WTC11 (cell line): ENCODE measurements at regions not wholly inside any gene's neighbourhood (a gene's known extent, or its start where the extent isn't known, plus 50 kb on each side); places are given as distances from the start of the nearest gene placed in this dataset.

Experiments
- ATAC-seq: fragments of 200-7000 bp; cut with Tn5 transposase; 2 replicates; pipeline ENCODE4 v1.10.0; 2021; ENCODE audit warnings: mild to moderate bottlenecking, moderate library complexity
- CTCF ChIA-PET: fragments of 300-600 bp; sonication (Branson Sonifier 250); formaldehyde crosslinking; loops from one replicate; lab custom pipeline; 2021; ENCODE audit warnings: antibody characterized with exemption; lab: Charles Lee
- POLR2A ChIA-PET: fragments of 350-600 bp; sonication (Branson Sonifier 250); formaldehyde crosslinking; loops from one replicate; lab custom pipeline; 2021; ENCODE audit warnings: antibody characterized with exemption; lab: Charles Lee
- DNase-seq: peaks from one replicate; pipeline ENCODE4 v3.0.0; 2021; ENCODE audit warnings: low spot score
- H3K27ac Mint-ChIP-seq: 2 replicates; pipeline ENCODE4 v1.8.0; 2021; ENCODE audit warnings: mixed read lengths
- H3K27me3 Mint-ChIP-seq: 2 replicates; pipeline ENCODE4 v1.8.0; 2021; ENCODE audit warnings: low read depth, mild to moderate bottlenecking, moderate library complexity, mixed read lengths
- H3K36me3 Mint-ChIP-seq: 2 replicates; pipeline ENCODE4 v1.8.0; 2021; ENCODE audit warnings: mixed read lengths
- H3K4me1 Mint-ChIP-seq: 2 replicates; pipeline ENCODE4 v1.8.0; 2022; ENCODE audit warnings: mixed read lengths
- H3K4me3 Mint-ChIP-seq: 2 replicates; pipeline ENCODE4 v1.8.0; 2021; ENCODE audit warnings: mild to moderate bottlenecking, moderate library complexity, mixed read lengths
- H3K9me3 Mint-ChIP-seq: 2 replicates; pipeline ENCODE4 v1.8.0; 2021; ENCODE audit warnings: mixed read lengths
- CBFB ChIP-seq: sonication (generic); formaldehyde crosslinking; IDR thresholded peaks from 2 replicates; pipeline ENCODE4 v1.8.1; 2022; ENCODE audit warnings: mild to moderate bottlenecking, low read depth, missing genetic modification reagents
- JAZF1 ChIP-seq: fragments of 250-450 bp; sonication (Bioruptor Pico); IDR thresholded peaks from 2 replicates; pipeline ENCODE4 v1.9.0; 2021; ENCODE audit warnings: moderate library complexity, mild to moderate bottlenecking, inconsistent platforms
- PRRX2 ChIP-seq: fragments of 250-450 bp; sonication (Bioruptor Pico); IDR thresholded peaks from 2 replicates; pipeline ENCODE4 v1.8.0; 2021; ENCODE audit warnings: mild to moderate bottlenecking
- RORB ChIP-seq: fragments of 250-450 bp; sonication (Bioruptor Pico); IDR thresholded peaks from 2 replicates; pipeline ENCODE4 v1.9.0; 2021; ENCODE audit warnings: mild to moderate bottlenecking
- TCF7 ChIP-seq: sonication (generic); formaldehyde crosslinking; IDR thresholded peaks from 2 replicates; pipeline ENCODE4 v1.8.0; 2022; ENCODE audit warnings: mild to moderate bottlenecking, low read depth, missing genetic modification reagents, moderate library complexity
- TEAD4 ChIP-seq: sonication (generic); formaldehyde crosslinking; IDR thresholded peaks from 2 replicates; pipeline ENCODE4 v1.8.0; 2022; ENCODE audit warnings: mild to moderate bottlenecking, missing genetic modification reagents
- ZNF232 ChIP-seq: sonication (generic); formaldehyde crosslinking; IDR thresholded peaks from 2 replicates; pipeline ENCODE4 v1.8.0; 2022; ENCODE audit warnings: mild to moderate bottlenecking, missing genetic modification reagents
- ZNF416 ChIP-seq: fragments of 250-450 bp; sonication (Bioruptor Pico); IDR thresholded peaks from 2 replicates; pipeline ENCODE4 v1.9.0; 2021; ENCODE audit warnings: mild to moderate bottlenecking, inconsistent platforms
- TF ChIP-seq, protein P1 (sequence below): sonication (generic); formaldehyde crosslinking; IDR thresholded peaks from 2 replicates; pipeline ENCODE4 v1.8.0; 2022; ENCODE audit warnings: missing genetic modification reagents
- TF ChIP-seq, protein P2 (sequence below): sonication (generic); formaldehyde crosslinking; IDR thresholded peaks from 2 replicates; pipeline ENCODE4 v1.8.0; 2023; ENCODE audit warnings: missing genetic modification reagents
- TF ChIP-seq, protein P3 (sequence below): sonication (generic); formaldehyde crosslinking; conservative IDR thresholded peaks from 2 replicates; pipeline ENCODE4 v1.8.1; 2022; ENCODE audit warnings: mild to moderate bottlenecking, missing genetic modification reagents
- TF ChIP-seq, protein P4 (sequence below): sonication (generic); formaldehyde crosslinking; IDR thresholded peaks from 2 replicates; pipeline ENCODE4 v1.8.1; 2022; ENCODE audit warnings: low read depth, missing genetic modification reagents, borderline replicate concordance
- TF ChIP-seq, protein P5 (sequence below): fragments of 250-450 bp; sonication (Bioruptor Pico); conservative IDR thresholded peaks from 2 replicates; pipeline ENCODE4 v1.9.0; 2021; ENCODE audit warnings: mild to moderate bottlenecking
- TF ChIP-seq, protein P6 (sequence below): sonication (generic); formaldehyde crosslinking; IDR thresholded peaks from 2 replicates; pipeline ENCODE4 v1.8.1; 2023; ENCODE audit warnings: mild to moderate bottlenecking, missing genetic modification reagents, moderate library complexity
- TF ChIP-seq, protein P7 (sequence below): sonication (generic); formaldehyde crosslinking; conservative IDR thresholded peaks from 2 replicates; pipeline ENCODE4 v1.8.1; 2023; ENCODE audit warnings: mild to moderate bottlenecking, low read depth, missing genetic modification reagents, moderate library complexity
- TF ChIP-seq, protein P8 (sequence below): fragments of 250-450 bp; sonication (Bioruptor Pico); IDR thresholded peaks from 2 replicates; pipeline ENCODE4 v1.8.0; 2021; ENCODE audit warnings: mild to moderate bottlenecking
- TF ChIP-seq, protein P9 (sequence below): fragments of 250-450 bp; sonication (Bioruptor Pico); IDR thresholded peaks from 2 replicates; pipeline ENCODE4 v1.9.0; 2021; ENCODE audit warnings: mild to moderate bottlenecking, borderline replicate concordance

DNA sequence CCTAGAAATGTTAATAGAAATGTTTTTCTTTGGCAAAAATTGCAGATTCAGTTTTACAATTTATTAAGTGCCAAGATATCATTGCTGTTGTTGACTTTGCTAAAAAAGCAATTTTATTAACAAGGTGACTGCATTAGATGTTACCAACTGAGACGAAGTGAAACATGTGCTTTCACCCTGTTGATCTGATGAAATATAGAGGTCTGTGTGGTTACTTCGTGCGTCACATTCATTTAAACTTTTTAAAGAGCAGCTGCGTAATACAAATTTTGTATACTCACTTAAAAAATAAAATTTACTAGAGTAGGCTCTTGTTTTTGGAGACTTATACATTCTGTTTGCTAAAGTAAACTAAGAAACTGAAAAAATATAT lies 465.7 kb downstream of the USP25 start (continued):
- TF ChIP-seq, protein P1, sequence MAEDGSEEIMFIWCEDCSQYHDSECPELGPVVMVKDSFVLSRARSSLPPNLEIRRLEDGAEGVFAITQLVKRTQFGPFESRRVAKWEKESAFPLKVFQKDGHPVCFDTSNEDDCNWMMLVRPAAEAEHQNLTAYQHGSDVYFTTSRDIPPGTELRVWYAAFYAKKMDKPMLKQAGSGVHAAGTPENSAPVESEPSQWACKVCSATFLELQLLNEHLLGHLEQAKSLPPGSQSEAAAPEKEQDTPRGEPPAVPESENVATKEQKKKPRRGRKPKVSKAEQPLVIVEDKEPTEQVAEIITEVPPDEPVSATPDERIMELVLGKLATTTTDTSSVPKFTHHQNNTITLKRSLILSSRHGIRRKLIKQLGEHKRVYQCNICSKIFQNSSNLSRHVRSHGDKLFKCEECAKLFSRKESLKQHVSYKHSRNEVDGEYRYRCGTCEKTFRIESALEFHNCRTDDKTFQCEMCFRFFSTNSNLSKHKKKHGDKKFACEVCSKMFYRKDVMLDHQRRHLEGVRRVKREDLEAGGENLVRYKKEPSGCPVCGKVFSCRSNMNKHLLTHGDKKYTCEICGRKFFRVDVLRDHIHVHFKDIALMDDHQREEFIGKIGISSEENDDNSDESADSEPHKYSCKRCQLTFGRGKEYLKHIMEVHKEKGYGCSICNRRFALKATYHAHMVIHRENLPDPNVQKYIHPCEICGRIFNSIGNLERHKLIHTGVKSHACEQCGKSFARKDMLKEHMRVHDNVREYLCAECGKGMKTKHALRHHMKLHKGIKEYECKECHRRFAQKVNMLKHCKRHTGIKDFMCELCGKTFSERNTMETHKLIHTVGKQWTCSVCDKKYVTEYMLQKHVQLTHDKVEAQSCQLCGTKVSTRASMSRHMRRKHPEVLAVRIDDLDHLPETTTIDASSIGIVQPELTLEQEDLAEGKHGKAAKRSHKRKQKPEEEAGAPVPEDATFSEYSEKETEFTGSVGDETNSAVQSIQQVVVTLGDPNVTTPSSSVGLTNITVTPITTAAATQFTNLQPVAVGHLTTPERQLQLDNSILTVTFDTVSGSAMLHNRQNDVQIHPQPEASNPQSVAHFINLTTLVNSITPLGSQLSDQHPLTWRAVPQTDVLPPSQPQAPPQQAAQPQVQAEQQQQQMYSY (CRISPR knock-in tag): no peak
- TF ChIP-seq, protein P2, sequence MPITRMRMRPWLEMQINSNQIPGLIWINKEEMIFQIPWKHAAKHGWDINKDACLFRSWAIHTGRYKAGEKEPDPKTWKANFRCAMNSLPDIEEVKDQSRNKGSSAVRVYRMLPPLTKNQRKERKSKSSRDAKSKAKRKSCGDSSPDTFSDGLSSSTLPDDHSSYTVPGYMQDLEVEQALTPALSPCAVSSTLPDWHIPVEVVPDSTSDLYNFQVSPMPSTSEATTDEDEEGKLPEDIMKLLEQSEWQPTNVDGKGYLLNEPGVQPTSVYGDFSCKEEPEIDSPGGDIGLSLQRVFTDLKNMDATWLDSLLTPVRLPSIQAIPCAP: no peak
- TF ChIP-seq, all 79 proteins: peak for 0

DNA sequence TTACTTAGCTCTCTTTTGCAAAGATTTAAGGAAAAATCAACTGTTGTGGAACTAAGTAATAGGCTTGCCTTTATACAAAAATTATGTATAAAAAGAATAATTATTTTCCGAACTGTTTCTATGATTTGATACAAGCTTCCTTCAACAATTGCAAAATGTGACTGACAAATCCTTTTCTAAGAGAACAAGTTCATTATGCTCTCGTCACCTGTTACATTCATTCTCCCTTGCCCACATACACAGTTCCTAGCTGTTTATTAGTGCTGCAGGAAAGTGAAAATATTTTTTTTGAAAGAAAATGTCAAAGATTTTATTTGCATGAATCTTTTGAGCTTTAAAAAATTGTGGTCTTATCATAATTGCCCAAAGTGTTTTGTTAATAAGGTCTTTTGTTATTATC lies 466.2 kb downstream of the USP25 start:
- no peaks in the 10 kb centered on the region; the same call in 1 of the 2 replicates for H3K36me3 Mint-ChIP-seq
- peaks cover 28% of the 10 kb centered on the region for H3K9me3 Mint-ChIP-seq
- no peak overlapping the region for H3K27ac Mint-ChIP-seq
- ChIA-PET POLR2A (no interaction called here), CTCF (no interaction called here)
- H3K4me1 Mint-ChIP-seq: peaks cover 15% of the 10 kb centered on the region
- DNase-seq: no peak
- no peaks in the 10 kb centered on the region for H3K27me3 Mint-ChIP-seq
- no peak overlapping the region for H3K4me3 Mint-ChIP-seq
- no peak for ATAC-seq
- TF ChIP-seq, protein P3, sequence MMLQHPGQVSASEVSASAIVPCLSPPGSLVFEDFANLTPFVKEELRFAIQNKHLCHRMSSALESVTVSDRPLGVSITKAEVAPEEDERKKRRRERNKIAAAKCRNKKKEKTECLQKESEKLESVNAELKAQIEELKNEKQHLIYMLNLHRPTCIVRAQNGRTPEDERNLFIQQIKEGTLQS (CRISPR knock-in tag): no peak
- no peak for TF ChIP-seq JAZF1
- TF ChIP-seq, protein P4, sequence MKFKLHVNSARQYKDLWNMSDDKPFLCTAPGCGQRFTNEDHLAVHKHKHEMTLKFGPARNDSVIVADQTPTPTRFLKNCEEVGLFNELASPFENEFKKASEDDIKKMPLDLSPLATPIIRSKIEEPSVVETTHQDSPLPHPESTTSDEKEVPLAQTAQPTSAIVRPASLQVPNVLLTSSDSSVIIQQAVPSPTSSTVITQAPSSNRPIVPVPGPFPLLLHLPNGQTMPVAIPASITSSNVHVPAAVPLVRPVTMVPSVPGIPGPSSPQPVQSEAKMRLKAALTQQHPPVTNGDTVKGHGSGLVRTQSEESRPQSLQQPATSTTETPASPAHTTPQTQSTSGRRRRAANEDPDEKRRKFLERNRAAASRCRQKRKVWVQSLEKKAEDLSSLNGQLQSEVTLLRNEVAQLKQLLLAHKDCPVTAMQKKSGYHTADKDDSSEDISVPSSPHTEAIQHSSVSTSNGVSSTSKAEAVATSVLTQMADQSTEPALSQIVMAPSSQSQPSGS (CRISPR knock-in tag): no peak
- TF ChIP-seq PRRX2: no peak
- TF ChIP-seq TCF7 (CRISPR knock-in tag): no peak
- TF ChIP-seq, protein P5, sequence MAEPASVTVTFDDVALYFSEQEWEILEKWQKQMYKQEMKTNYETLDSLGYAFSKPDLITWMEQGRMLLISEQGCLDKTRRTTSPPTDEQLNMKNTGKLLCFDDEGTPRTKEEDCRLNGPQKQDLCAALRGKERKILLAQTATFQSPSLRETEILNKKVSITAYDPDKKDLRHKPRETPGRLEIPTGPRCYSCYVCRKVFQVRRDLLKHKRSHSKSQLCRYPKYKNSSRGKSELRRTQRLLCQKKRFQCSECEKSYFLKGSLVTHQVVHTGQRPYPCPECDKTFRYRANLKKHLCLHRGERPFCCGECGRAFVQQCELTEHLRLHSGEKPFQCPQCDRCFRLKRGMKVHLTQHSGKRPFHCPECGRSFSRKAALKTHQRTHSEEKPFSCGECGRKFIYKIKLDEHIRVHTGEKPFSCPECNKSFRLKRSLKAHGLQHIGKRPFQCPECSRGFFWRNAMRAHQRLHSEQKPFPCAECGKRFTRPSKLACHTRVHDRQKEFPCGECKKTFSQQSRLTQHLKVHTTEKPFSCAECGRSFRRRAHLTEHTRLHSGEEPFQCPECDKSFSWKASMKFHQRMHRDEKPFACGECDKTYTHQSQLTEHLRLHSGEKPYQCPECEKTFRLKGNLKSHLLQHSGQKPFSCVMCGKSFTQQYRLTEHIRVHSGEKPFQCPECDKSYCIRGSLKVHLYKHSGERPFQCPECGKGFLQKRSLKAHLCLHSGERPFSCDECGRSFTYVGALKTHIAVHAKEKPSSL (CRISPR knock-in tag): no peak
- TF ChIP-seq, protein P6, sequence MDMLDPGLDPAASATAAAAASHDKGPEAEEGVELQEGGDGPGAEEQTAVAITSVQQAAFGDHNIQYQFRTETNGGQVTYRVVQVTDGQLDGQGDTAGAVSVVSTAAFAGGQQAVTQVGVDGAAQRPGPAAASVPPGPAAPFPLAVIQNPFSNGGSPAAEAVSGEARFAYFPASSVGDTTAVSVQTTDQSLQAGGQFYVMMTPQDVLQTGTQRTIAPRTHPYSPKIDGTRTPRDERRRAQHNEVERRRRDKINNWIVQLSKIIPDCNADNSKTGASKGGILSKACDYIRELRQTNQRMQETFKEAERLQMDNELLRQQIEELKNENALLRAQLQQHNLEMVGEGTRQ (CRISPR knock-in tag): no peak
- TF ChIP-seq, protein P7, sequence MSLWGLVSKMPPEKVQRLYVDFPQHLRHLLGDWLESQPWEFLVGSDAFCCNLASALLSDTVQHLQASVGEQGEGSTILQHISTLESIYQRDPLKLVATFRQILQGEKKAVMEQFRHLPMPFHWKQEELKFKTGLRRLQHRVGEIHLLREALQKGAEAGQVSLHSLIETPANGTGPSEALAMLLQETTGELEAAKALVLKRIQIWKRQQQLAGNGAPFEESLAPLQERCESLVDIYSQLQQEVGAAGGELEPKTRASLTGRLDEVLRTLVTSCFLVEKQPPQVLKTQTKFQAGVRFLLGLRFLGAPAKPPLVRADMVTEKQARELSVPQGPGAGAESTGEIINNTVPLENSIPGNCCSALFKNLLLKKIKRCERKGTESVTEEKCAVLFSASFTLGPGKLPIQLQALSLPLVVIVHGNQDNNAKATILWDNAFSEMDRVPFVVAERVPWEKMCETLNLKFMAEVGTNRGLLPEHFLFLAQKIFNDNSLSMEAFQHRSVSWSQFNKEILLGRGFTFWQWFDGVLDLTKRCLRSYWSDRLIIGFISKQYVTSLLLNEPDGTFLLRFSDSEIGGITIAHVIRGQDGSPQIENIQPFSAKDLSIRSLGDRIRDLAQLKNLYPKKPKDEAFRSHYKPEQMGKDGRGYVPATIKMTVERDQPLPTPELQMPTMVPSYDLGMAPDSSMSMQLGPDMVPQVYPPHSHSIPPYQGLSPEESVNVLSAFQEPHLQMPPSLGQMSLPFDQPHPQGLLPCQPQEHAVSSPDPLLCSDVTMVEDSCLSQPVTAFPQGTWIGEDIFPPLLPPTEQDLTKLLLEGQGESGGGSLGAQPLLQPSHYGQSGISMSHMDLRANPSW (CRISPR knock-in tag): no peak
- TF ChIP-seq, protein P8, sequence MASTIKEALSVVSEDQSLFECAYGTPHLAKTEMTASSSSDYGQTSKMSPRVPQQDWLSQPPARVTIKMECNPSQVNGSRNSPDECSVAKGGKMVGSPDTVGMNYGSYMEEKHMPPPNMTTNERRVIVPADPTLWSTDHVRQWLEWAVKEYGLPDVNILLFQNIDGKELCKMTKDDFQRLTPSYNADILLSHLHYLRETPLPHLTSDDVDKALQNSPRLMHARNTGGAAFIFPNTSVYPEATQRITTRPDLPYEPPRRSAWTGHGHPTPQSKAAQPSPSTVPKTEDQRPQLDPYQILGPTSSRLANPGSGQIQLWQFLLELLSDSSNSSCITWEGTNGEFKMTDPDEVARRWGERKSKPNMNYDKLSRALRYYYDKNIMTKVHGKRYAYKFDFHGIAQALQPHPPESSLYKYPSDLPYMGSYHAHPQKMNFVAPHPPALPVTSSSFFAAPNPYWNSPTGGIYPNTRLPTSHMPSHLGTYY (CRISPR knock-in tag): no peak
- no peak for TF ChIP-seq ZNF416 (CRISPR knock-in tag)
- TF ChIP-seq, protein P9, sequence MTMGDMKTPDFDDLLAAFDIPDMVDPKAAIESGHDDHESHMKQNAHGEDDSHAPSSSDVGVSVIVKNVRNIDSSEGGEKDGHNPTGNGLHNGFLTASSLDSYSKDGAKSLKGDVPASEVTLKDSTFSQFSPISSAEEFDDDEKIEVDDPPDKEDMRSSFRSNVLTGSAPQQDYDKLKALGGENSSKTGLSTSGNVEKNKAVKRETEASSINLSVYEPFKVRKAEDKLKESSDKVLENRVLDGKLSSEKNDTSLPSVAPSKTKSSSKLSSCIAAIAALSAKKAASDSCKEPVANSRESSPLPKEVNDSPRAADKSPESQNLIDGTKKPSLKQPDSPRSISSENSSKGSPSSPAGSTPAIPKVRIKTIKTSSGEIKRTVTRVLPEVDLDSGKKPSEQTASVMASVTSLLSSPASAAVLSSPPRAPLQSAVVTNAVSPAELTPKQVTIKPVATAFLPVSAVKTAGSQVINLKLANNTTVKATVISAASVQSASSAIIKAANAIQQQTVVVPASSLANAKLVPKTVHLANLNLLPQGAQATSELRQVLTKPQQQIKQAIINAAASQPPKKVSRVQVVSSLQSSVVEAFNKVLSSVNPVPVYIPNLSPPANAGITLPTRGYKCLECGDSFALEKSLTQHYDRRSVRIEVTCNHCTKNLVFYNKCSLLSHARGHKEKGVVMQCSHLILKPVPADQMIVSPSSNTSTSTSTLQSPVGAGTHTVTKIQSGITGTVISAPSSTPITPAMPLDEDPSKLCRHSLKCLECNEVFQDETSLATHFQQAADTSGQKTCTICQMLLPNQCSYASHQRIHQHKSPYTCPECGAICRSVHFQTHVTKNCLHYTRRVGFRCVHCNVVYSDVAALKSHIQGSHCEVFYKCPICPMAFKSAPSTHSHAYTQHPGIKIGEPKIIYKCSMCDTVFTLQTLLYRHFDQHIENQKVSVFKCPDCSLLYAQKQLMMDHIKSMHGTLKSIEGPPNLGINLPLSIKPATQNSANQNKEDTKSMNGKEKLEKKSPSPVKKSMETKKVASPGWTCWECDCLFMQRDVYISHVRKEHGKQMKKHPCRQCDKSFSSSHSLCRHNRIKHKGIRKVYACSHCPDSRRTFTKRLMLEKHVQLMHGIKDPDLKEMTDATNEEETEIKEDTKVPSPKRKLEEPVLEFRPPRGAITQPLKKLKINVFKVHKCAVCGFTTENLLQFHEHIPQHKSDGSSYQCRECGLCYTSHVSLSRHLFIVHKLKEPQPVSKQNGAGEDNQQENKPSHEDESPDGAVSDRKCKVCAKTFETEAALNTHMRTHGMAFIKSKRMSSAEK (CRISPR knock-in tag): no peak
- TF ChIP-seq RORB: no peak
- no peak for TF ChIP-seq TEAD4
- TF ChIP-seq ZNF232 (CRISPR knock-in tag): no peak
- TF ChIP-seq CBFB (CRISPR knock-in tag): no peak
